Natural killer cell (primary cell): ENCODE measurements at regions not wholly inside any gene's neighbourhood (a gene's known extent, or its start where the extent isn't known, plus 50 kb on each side); places are given as distances from the start of the nearest gene placed in this dataset.

Experiments
- ATAC-seq, 3 donors: fragments of 150-1000 bp in 2 of 3; fragments of 200-7000 bp in 1 of 3; cut with Tn5 transposase; 1 replicate in 1 of 3; 2 replicates in 2 of 3; pipeline ENCODE4 v1.10.0; 2021; ENCODE audit warnings: mild to moderate bottlenecking in 2 of 3, moderate library complexity in 2 of 3
- DNase-seq, 2 donors: peaks; one replicate each; pipeline versions ENCODE4 v3.0.0 to v3.0.0-alpha.2; 2013 to 2021; ENCODE audit warnings: mixed read lengths in 1 of 2
- H3K27ac ChIP-seq: one replicate; pipeline ENCODE4 v1.5.1; 2013; ENCODE audit warnings: mild to moderate bottlenecking, low read length
- H3K27me3 ChIP-seq: one replicate; pipeline ENCODE4 v1.6.1; 2013; ENCODE audit warnings: low read length; ENCODE audit not compliant: control insufficient read depth, insufficient read depth
- H3K36me3 ChIP-seq: one replicate; pipeline ENCODE4 v1.6.1; 2013; ENCODE audit warnings: low read length; ENCODE audit not compliant: control insufficient read depth, insufficient read depth
- H3K4me1 ChIP-seq: one replicate; pipeline ENCODE4 v1.6.1; 2013; ENCODE audit warnings: low read length; ENCODE audit not compliant: control insufficient read depth, insufficient read depth
- H3K4me3 ChIP-seq: one replicate; pipeline ENCODE4 v1.5.1; 2013; ENCODE audit warnings: low read length
- H3K9me3 ChIP-seq: one replicate; pipeline ENCODE4 v1.6.1; 2013; ENCODE audit warnings: low read length; ENCODE audit not compliant: control insufficient read depth, insufficient read depth
- H3K27ac Mint-ChIP-seq, 2 donors: one replicate each; pipeline ENCODE4 v1.8.0; 2022; ENCODE audit warnings: mild to moderate bottlenecking in 2 of 2, mixed read lengths in 2 of 2, moderate library complexity in 1 of 2
- H3K27me3 Mint-ChIP-seq, 2 donors: one replicate each; pipeline ENCODE4 v1.8.0; 2022; ENCODE audit warnings: low read depth in 2 of 2, mixed read lengths in 2 of 2
- H3K36me3 Mint-ChIP-seq: one replicate; pipeline ENCODE4 v1.8.0; 2022; ENCODE audit warnings: mixed read lengths
- H3K4me1 Mint-ChIP-seq, 2 donors: one replicate each; pipeline ENCODE4 v1.8.0; 2022; ENCODE audit warnings: mixed read lengths in 2 of 2
- H3K4me3 Mint-ChIP-seq: one replicate; pipeline ENCODE4 v1.8.0; 2022; ENCODE audit warnings: mild to moderate bottlenecking, moderate library complexity, mixed read lengths
- H3K9me3 Mint-ChIP-seq, 2 donors: one replicate each; pipeline ENCODE4 v1.8.0; 2022; ENCODE audit warnings: mixed read lengths in 2 of 2
- WGBS: methylation state at CpG from one replicate; pipeline ENCODE4 v1.1.7; 2013; ENCODE audit warnings: missing lambda C conversion rate; ENCODE audit not compliant: insufficient coverage; 5-methylcytosine and 5-hydroxymethylcytosine counted together
- intact Hi-C: fragments of 100-400 bp; cut with micrococcal nuclease; formaldehyde crosslinking; loops from one replicate; pipeline ENCODE4 v1.14.2; 2022
- TF ChIP-seq, protein P1 (sequence below): fragments of 200-600 bp; IDR thresholded peaks from one replicate; pipeline ENCODE4 v1.8.0; 2022; ENCODE audit warnings: antibody characterized with exemption

DNA sequence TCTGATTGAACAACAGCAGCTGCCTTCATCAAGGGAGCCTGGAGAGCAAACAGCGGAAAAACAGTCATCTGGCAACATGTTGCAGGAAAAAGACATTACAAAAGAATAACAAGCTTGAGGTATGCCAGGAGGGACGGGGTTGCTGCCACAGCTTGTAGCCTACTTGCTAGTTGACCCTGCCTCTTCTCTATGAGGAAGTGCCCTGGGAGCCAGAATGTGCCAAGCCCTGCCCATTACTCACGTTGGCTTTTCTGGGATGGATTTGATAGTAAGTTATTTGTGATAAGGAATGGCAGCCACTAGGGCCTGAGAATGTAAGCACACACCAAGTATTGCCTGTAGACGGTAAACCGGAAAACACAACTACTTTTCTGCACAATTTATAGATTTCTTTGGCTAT, 113.5 kb upstream of the KIRREL3 start:
- intact Hi-C loops, result no loop called here
- no peaks in the 10 kb centered on the region for H3K27me3 ChIP-seq
- Mint-ChIP-seq H3K27me3 (peaks cover 0 to 7% of the 10 kb centered on the region in 2 donors), H3K27ac (no peak overlapping the region), H3K36me3 (no peaks in the 10 kb centered on the region), H3K4me1 (no peaks in the 10 kb centered on the region), H3K4me3 (no peak overlapping the region), H3K9me3 (no peaks in the 10 kb centered on the region)
- H3K36me3 ChIP-seq, result no peaks in the 10 kb centered on the region
- no peaks in the 10 kb centered on the region for H3K4me1 ChIP-seq
- TF ChIP-seq, protein P1, sequence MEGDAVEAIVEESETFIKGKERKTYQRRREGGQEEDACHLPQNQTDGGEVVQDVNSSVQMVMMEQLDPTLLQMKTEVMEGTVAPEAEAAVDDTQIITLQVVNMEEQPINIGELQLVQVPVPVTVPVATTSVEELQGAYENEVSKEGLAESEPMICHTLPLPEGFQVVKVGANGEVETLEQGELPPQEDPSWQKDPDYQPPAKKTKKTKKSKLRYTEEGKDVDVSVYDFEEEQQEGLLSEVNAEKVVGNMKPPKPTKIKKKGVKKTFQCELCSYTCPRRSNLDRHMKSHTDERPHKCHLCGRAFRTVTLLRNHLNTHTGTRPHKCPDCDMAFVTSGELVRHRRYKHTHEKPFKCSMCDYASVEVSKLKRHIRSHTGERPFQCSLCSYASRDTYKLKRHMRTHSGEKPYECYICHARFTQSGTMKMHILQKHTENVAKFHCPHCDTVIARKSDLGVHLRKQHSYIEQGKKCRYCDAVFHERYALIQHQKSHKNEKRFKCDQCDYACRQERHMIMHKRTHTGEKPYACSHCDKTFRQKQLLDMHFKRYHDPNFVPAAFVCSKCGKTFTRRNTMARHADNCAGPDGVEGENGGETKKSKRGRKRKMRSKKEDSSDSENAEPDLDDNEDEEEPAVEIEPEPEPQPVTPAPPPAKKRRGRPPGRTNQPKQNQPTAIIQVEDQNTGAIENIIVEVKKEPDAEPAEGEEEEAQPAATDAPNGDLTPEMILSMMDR, result no peak
- no peak overlapping the region for H3K4me3 ChIP-seq
- WGBS, result 76% methylated on average over 5 of the region's 5 CpGs
- DNase-seq (no peak), ATAC-seq (no peak)
- no peaks in the 10 kb centered on the region for H3K9me3 ChIP-seq
- H3K27ac ChIP-seq, result no peak overlapping the region

DNA sequence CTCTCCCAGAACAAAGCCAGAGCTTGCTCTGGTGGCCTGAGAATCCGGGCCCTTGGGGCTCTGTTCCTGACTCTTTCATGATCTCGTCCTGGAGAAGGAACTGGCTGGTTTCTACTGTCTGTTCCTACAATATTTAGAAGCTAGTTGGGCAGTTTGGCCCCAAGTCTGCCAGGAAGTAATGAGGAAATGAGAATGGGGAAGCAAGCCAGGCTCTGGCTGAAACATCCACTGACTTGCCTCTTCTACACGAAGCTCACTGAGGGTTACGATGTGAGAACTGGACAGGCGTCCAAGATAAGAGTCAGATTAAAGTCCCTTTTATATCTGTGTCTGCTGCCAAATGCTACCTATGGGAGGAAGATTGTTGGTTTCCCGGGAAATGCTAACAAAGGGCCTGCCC, 110.0 kb upstream of the KIRREL3 start:
- TF ChIP-seq, protein P1, result no peak
- no peaks in the 10 kb centered on the region for H3K9me3 ChIP-seq
- H3K36me3 ChIP-seq, result no peaks in the 10 kb centered on the region
- H3K4me3 ChIP-seq, result no peak overlapping the region
- H3K27me3 ChIP-seq, result no peaks in the 10 kb centered on the region
- Mint-ChIP-seq H3K4me3 (no peak overlapping the region), H3K9me3 (no peaks in the 10 kb centered on the region), H3K4me1 (no peaks in the 10 kb centered on the region), H3K27me3 (peaks cover 5 to 7% of the 10 kb centered on the region in 2 donors), H3K27ac (no peak overlapping the region), H3K36me3 (no peaks in the 10 kb centered on the region)
- ATAC-seq (no peak), DNase-seq (no peak)
- WGBS, result 13% methylated on average over 6 of the region's 6 CpGs
- H3K4me1 ChIP-seq, result no peaks in the 10 kb centered on the region
- intact Hi-C loops, result no loop called here
- H3K27ac ChIP-seq, result no peak overlapping the region

DNA sequence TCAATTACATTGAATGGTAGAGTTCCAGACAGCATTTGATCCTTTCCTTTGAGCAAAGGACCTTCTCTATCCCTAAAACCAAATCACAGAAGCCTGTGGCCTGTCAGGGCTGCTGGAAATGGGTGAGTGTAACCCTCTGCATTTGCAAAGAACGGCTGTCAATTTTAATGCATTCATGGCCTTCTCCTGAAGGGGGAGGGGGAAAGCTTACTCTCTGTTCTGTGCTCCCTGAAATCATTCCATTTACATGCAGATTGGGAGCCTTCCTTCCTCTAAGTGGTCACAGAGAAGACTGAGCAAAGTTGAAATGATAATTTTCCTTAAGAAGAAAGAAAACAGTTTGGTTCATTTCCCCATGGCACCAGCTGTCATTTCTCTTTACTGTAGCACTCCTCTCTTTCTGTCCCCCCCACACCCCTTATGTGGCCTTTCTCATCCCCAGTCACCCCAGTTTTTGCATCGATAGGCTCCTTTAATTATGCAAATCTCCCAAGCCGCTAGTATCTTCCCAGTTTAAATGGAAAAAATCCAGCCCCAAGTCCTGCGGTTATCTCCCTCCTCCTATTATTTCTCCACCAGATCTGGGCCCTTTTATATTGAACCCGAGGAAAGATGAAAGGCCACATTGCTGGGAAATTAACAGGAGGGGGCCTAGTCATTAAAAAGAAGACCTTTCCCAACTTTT, 109.4 kb upstream of the KIRREL3 start:
- ATAC-seq, result no peak
- DNase-seq, result no peak
- no peaks in the 10 kb centered on the region for H3K36me3 Mint-ChIP-seq
- H3K4me1 Mint-ChIP-seq, result no peaks in the 10 kb centered on the region
- Histone ChIP-seq H3K36me3 (no peaks in the 10 kb centered on the region), H3K27ac (no peak overlapping the region), H3K27me3 (no peaks in the 10 kb centered on the region), H3K9me3 (no peaks in the 10 kb centered on the region), H3K4me3 (no peak overlapping the region), H3K4me1 (no peaks in the 10 kb centered on the region)
- H3K27me3 Mint-ChIP-seq, result peaks cover 5 to 7% of the 10 kb centered on the region in 2 donors
- no peak overlapping the region for H3K4me3 Mint-ChIP-seq
- TF ChIP-seq, protein P1, result no peak
- no peaks in the 10 kb centered on the region for H3K9me3 Mint-ChIP-seq
- H3K27ac Mint-ChIP-seq, result no peak overlapping the region
- WGBS, result 52% methylated on average over 4 of the region's 5 CpGs
- intact Hi-C loops, result no loop called here

DNA sequence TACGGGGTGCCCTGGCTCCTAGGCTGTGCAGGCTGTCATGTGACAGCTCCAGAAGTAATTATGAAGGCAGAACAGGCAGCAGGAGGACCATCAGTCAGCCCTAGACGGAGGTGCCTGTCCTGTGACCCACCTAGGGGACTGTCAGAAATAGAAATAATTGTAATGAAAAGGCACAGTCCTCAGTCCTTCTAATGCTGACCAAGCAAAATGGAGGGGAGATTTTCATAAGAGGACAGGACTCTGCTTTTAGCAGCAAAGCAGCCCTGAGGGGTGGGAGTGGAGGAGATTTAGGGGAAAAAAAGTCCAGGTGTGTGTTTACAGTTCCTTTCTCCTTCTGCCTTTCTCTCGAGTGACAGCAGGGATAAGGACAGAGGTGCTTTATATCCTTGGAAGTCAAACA, 108.3 kb upstream of the KIRREL3 start:
- Mint-ChIP-seq H3K9me3 (no peaks in the 10 kb centered on the region), H3K36me3 (no peaks in the 10 kb centered on the region), H3K4me3 (no peak overlapping the region), H3K27me3 (peaks cover 5 to 7% of the 10 kb centered on the region in 2 donors), H3K27ac (no peak overlapping the region), H3K4me1 (no peaks in the 10 kb centered on the region)
- no peak overlapping the region for H3K4me3 ChIP-seq
- intact Hi-C loops, result no loop called here
- H3K9me3 ChIP-seq, result no peaks in the 10 kb centered on the region
- TF ChIP-seq, protein P1, result no peak
- no peaks in the 10 kb centered on the region for H3K27me3 ChIP-seq
- no peak overlapping the region for H3K27ac ChIP-seq
- ATAC-seq (no peak), DNase-seq (no peak)
- no peaks in the 10 kb centered on the region for H3K36me3 ChIP-seq
- H3K4me1 ChIP-seq, result no peaks in the 10 kb centered on the region
- 68% methylated on average over 3 of the region's 3 CpGs for WGBS
